ENCODE measurements at regions not wholly inside any gene's neighbourhood (a gene's known extent, or its start where the extent isn't known, plus 50 kb on each side); places are given as distances from the start of the nearest gene placed in this dataset.

- H3K36me3 ChIP-seq (ENCODE audit: control insufficient read depth in 1 of 2, insufficient read depth in 2 of 2, low read length in 2 of 2) = no peaks in the 10 kb centered on the region
- H3K4ac ChIP-seq (ENCODE audit: low read depth, low read length) = no peak overlapping the region
- H2BK12ac ChIP-seq (ENCODE audit: low read length) = no peak overlapping the region
- H4K91ac ChIP-seq (ENCODE audit: low read depth, low read length) = no peak overlapping the region
- H3K79me1 ChIP-seq (ENCODE audit: low read length) = no peaks in the 10 kb centered on the region
- no peak overlapping the region for H2AK5ac ChIP-seq (ENCODE audit: low read length)
- H3K27me3 ChIP-seq (ENCODE audit: insufficient read depth, low read length) = no peaks in the 10 kb centered on the region
- no peaks in the 10 kb centered on the region for H3K4me1 ChIP-seq (ENCODE audit: control insufficient read depth in 1 of 2, insufficient read depth in 2 of 2, low read length in 2 of 2)
- no peak overlapping the region for H3K4me3 ChIP-seq (ENCODE audit: low read depth, low read length)
- no peak overlapping the region for H4K12ac ChIP-seq (ENCODE audit: low read depth, low read length)
- no peak for DNase-seq
- no peak overlapping the region for H3K4me2 ChIP-seq (ENCODE audit: low read length)
- H3K23ac ChIP-seq (ENCODE audit: low read length) = no peak overlapping the region
- H2BK5ac ChIP-seq (ENCODE audit: low read depth, low read length, poor library complexity) = no peak overlapping the region
- no peak overlapping the region for H3K14ac ChIP-seq (ENCODE audit: low read length)
- no peak overlapping the region for H4K8ac ChIP-seq (ENCODE audit: low read depth, low read length)
- H3K18ac ChIP-seq (ENCODE audit: low read length) = no peak overlapping the region
- no peaks in the 10 kb centered on the region for H3K79me2 ChIP-seq (ENCODE audit: control insufficient read depth, insufficient read depth, low read length, poor library complexity)
- no peak overlapping the region for H3K27ac ChIP-seq (ENCODE audit: low read depth, low read length)
- H3K9ac ChIP-seq (ENCODE audit: low read length) = no peak overlapping the region
- H2AFZ ChIP-seq (ENCODE audit: insufficient read depth, low read length, poor library complexity) = no peak overlapping the region
- no peak overlapping the region for H2BK120ac ChIP-seq (ENCODE audit: insufficient read depth, low read length, poor library complexity)
- no peaks in the 10 kb centered on the region for H3K9me3 ChIP-seq (ENCODE audit: insufficient read depth, low read depth, low read length)
Observed at GRCh38 chr4:159748834-159749444, 646.1 kb downstream of the RAPGEF2 start.

GRCh38 chr4:159757499-159757898 is 654.6 kb downstream of the RAPGEF2 start:
- no peak overlapping the region for H4K91ac ChIP-seq (ENCODE audit: low read depth, low read length)
- peaks cover 7% of the 10 kb centered on the region for H3K9me3 ChIP-seq (ENCODE audit: insufficient read depth, low read depth, low read length)

GRCh38 chr4:159758061-159758460 is 655.2 kb downstream of the RAPGEF2 start:
- no peak overlapping the region for H3K9ac ChIP-seq (ENCODE audit: low read length)

More at GRCh38 chr4:159757499-159757898, 654.6 kb downstream of the RAPGEF2 start:
- no peak overlapping the region for H3K27ac ChIP-seq (ENCODE audit: low read depth, low read length)
- no peak overlapping the region for H3K14ac ChIP-seq (ENCODE audit: low read length)
- WGBS (ENCODE audit: extremely low coverage, insufficient coverage, insufficient read length) = no CpG with 5 or more reads among the region's 2 CpGs
- H2BK120ac ChIP-seq (ENCODE audit: insufficient read depth, low read length, poor library complexity) = no peak overlapping the region
- H3K4ac ChIP-seq (ENCODE audit: low read depth, low read length) = no peak overlapping the region
- no peaks in the 10 kb centered on the region for H3K36me3 ChIP-seq (ENCODE audit: control insufficient read depth in 1 of 2, insufficient read depth in 2 of 2, low read length in 2 of 2)
- no peak overlapping the region for H2BK5ac ChIP-seq (ENCODE audit: low read depth, low read length, poor library complexity)
- no peaks in the 10 kb centered on the region for H3K27me3 ChIP-seq (ENCODE audit: insufficient read depth, low read length)
- no peak overlapping the region for H2BK12ac ChIP-seq (ENCODE audit: low read length)
- no peak overlapping the region for H4K8ac ChIP-seq (ENCODE audit: low read depth, low read length)
- H3K4me2 ChIP-seq (ENCODE audit: low read length) = no peak overlapping the region
- H3K79me2 ChIP-seq (ENCODE audit: control insufficient read depth, insufficient read depth, low read length, poor library complexity) = no peaks in the 10 kb centered on the region
- no peak overlapping the region for H2AK5ac ChIP-seq (ENCODE audit: low read length)
- no peak overlapping the region for H2AFZ ChIP-seq (ENCODE audit: insufficient read depth, low read length, poor library complexity)
- no peak for DNase-seq
- no peak overlapping the region for H3K4me3 ChIP-seq (ENCODE audit: low read depth, low read length)
- H3K4me1 ChIP-seq (ENCODE audit: control insufficient read depth in 1 of 2, insufficient read depth in 2 of 2, low read length in 2 of 2) = no peaks in the 10 kb centered on the region
- no peak overlapping the region for H3K18ac ChIP-seq (ENCODE audit: low read length)
- no peak overlapping the region for H4K12ac ChIP-seq (ENCODE audit: low read depth, low read length)
- no peaks in the 10 kb centered on the region for H3K79me1 ChIP-seq (ENCODE audit: low read length)
- no peak overlapping the region for H3K23ac ChIP-seq (ENCODE audit: low read length)
- no peak overlapping the region for H3K9ac ChIP-seq (ENCODE audit: low read length)

GRCh38 chr4:159762672-159763071 is 659.8 kb downstream of the RAPGEF2 start:
- no CpG with 5 or more reads among the region's 1 CpG for WGBS (ENCODE audit: extremely low coverage, insufficient coverage, insufficient read length)
- H3K14ac ChIP-seq (ENCODE audit: low read length) = no peak overlapping the region
- no peak overlapping the region for H2BK5ac ChIP-seq (ENCODE audit: low read depth, low read length, poor library complexity)
- H2BK120ac ChIP-seq (ENCODE audit: insufficient read depth, low read length, poor library complexity) = no peak overlapping the region
- H3K79me2 ChIP-seq (ENCODE audit: control insufficient read depth, insufficient read depth, low read length, poor library complexity) = no peaks in the 10 kb centered on the region
- H2AK5ac ChIP-seq (ENCODE audit: low read length) = no peak overlapping the region
- H3K9ac ChIP-seq (ENCODE audit: low read length) = no peak overlapping the region
- no peak overlapping the region for H3K18ac ChIP-seq (ENCODE audit: low read length)
- no peak overlapping the region for H4K8ac ChIP-seq (ENCODE audit: low read depth, low read length)
- no peak overlapping the region for H4K12ac ChIP-seq (ENCODE audit: low read depth, low read length)
- H3K23ac ChIP-seq (ENCODE audit: low read length) = no peak overlapping the region
- no peak overlapping the region for H4K91ac ChIP-seq (ENCODE audit: low read depth, low read length)
- H3K27me3 ChIP-seq (ENCODE audit: insufficient read depth, low read length) = no peaks in the 10 kb centered on the region
- H3K4me1 ChIP-seq (ENCODE audit: control insufficient read depth in 1 of 2, insufficient read depth in 2 of 2, low read length in 2 of 2) = no peaks in the 10 kb centered on the region
- H3K4me3 ChIP-seq (ENCODE audit: low read depth, low read length) = no peak overlapping the region
- H2BK12ac ChIP-seq (ENCODE audit: low read length) = no peak overlapping the region
- no peaks in the 10 kb centered on the region for H3K36me3 ChIP-seq (ENCODE audit: control insufficient read depth in 1 of 2, insufficient read depth in 2 of 2, low read length in 2 of 2)
- no peak for DNase-seq
- no peak overlapping the region for H2AFZ ChIP-seq (ENCODE audit: insufficient read depth, low read length, poor library complexity)
- no peak overlapping the region for H3K4ac ChIP-seq (ENCODE audit: low read depth, low read length)
- no peak overlapping the region for H3K27ac ChIP-seq (ENCODE audit: low read depth, low read length)
- no peak overlapping the region for H3K4me2 ChIP-seq (ENCODE audit: low read length)
- H3K79me1 ChIP-seq (ENCODE audit: low read length) = no peaks in the 10 kb centered on the region
- no peaks in the 10 kb centered on the region for H3K9me3 ChIP-seq (ENCODE audit: insufficient read depth, low read depth, low read length)

More at GRCh38 chr4:159758061-159758460, 655.2 kb downstream of the RAPGEF2 start:
- Histone ChIP-seq H4K8ac (ENCODE audit: low read depth, low read length) (no peak overlapping the region), H2AK5ac (ENCODE audit: low read length) (no peak overlapping the region), H3K4me2 (ENCODE audit: low read length) (no peak overlapping the region), H3K4ac (ENCODE audit: low read depth, low read length) (no peak overlapping the region), H3K14ac (ENCODE audit: low read length) (no peak overlapping the region), H3K4me1 (ENCODE audit: control insufficient read depth in 1 of 2, insufficient read depth in 2 of 2, low read length in 2 of 2) (no peaks in the 10 kb centered on the region), H3K36me3 (ENCODE audit: control insufficient read depth in 1 of 2, insufficient read depth in 2 of 2, low read length in 2 of 2) (no peaks in the 10 kb centered on the region), H3K4me3 (ENCODE audit: low read depth, low read length) (no peak overlapping the region), H3K79me2 (ENCODE audit: control insufficient read depth, insufficient read depth, low read length, poor library complexity) (no peaks in the 10 kb centered on the region), H2BK120ac (ENCODE audit: insufficient read depth, low read length, poor library complexity) (no peak overlapping the region), H3K18ac (ENCODE audit: low read length) (no peak overlapping the region), H2BK12ac (ENCODE audit: low read length) (no peak overlapping the region), H3K27me3 (ENCODE audit: insufficient read depth, low read length) (no peaks in the 10 kb centered on the region), H2AFZ (ENCODE audit: insufficient read depth, low read length, poor library complexity) (no peak overlapping the region), H3K9me3 (ENCODE audit: insufficient read depth, low read depth, low read length) (peaks cover 7% of the 10 kb centered on the region), H4K91ac (ENCODE audit: low read depth, low read length) (no peak overlapping the region), H2BK5ac (ENCODE audit: low read depth, low read length, poor library complexity) (no peak overlapping the region), H4K12ac (ENCODE audit: low read depth, low read length) (no peak overlapping the region), H3K27ac (ENCODE audit: low read depth, low read length) (no peak overlapping the region), H3K79me1 (ENCODE audit: low read length) (no peaks in the 10 kb centered on the region), H3K23ac (ENCODE audit: low read length) (no peak overlapping the region)
- no peak for DNase-seq
- WGBS (ENCODE audit: extremely low coverage, insufficient coverage, insufficient read length) = no CpG with 5 or more reads among the region's 1 CpG
